GM13977 (cell line): ENCODE measurements at regions not wholly inside any gene's neighbourhood (a gene's known extent, or its start where the extent isn't known, plus 50 kb on each side); places are given as distances from the start of the nearest gene placed in this dataset.

ENCODE experiments used
- DNase-seq: peaks from one replicate; pipeline ENCODE4 v3.0.0; 2012; ENCODE audit warnings: low spot score
- in situ Hi-C: fragments of 300-500 bp; cut with MboI; formaldehyde crosslinking; loops from one replicate; pipeline ENCODE4 v1.12.0; 2022; ENCODE audit warnings: low sequenced_read_pairs, low pct_unique_long_range_greater_than_20kb, mixed read lengths, inconsistent platforms; ENCODE audit not compliant: unreplicated experiment
- TF ChIP-seq, protein P1 (sequence below): IDR thresholded peaks from 2 replicates; pipeline ENCODE4 v1.5.1; 2012; ENCODE audit warnings: mild to moderate bottlenecking, control low read depth; ENCODE audit not compliant: insufficient read depth; ENCODE audit errors: extremely low read depth, missing control alignments

DNA sequence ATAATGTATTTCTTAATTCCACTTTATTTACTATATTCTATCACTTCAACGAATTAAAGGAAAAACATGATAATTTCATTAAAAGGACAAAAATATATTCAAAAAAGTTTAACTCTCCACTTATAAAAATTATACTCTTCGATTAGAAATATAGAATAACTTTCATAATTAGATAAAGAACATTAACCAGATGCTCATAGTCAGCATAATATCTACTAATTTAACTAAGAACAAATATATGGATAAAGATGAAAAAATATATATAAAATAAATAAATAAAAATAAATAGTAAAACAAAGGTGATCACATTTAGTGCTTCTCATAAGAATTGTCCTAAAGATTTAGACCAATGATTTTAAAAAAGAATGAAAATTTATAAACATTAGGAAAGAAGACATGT lies 1065.2 kb upstream of the CNTN5 start:
- DNase-seq: no peak
- TF ChIP-seq, protein P1, sequence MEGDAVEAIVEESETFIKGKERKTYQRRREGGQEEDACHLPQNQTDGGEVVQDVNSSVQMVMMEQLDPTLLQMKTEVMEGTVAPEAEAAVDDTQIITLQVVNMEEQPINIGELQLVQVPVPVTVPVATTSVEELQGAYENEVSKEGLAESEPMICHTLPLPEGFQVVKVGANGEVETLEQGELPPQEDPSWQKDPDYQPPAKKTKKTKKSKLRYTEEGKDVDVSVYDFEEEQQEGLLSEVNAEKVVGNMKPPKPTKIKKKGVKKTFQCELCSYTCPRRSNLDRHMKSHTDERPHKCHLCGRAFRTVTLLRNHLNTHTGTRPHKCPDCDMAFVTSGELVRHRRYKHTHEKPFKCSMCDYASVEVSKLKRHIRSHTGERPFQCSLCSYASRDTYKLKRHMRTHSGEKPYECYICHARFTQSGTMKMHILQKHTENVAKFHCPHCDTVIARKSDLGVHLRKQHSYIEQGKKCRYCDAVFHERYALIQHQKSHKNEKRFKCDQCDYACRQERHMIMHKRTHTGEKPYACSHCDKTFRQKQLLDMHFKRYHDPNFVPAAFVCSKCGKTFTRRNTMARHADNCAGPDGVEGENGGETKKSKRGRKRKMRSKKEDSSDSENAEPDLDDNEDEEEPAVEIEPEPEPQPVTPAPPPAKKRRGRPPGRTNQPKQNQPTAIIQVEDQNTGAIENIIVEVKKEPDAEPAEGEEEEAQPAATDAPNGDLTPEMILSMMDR: no peak
- in situ Hi-C loops: no loop called here

DNA sequence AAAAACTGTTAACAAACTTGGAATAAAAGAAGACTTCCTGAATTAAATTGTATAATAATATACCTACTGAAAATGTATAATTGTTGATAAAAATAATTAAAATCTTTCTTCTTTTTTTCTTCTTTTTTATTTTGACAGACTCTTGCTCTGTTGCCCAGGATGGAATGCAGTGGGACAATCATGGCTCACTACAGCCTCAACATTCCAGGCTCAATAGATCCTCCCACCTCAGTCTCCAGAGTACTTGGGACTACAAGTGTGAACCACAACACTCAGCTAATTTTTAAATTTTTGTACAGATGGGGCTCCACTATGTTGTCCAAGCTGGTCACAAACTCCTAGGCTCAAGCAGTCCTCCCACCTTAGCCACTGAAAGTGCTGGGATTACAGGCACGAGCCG lies 1063.8 kb upstream of the CNTN5 start:
- TF ChIP-seq, protein P1: no peak
- no peak for DNase-seq
- in situ Hi-C loops: no loop called here

DNA sequence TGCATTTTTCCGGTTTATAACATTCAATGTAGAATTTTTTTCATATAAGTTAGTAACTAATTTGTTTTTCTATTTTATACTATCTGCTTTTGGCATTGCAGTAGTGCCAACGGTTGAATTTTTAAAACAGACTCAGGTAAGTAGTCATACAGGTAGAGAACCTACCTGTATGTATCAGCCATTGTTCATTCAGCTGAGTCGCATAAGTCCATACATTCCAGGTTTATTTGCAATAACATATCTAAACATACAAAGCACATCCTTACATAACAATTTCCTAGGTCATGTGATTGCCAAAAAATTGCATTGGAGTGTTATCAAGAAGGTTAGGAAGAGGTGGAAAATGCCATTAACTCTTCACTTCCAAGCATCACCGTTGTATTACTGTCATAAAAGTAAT lies 1059.3 kb upstream of the CNTN5 start:
- TF ChIP-seq, protein P1: no peak
- in situ Hi-C loops: no loop called here
- no peak for DNase-seq

DNA sequence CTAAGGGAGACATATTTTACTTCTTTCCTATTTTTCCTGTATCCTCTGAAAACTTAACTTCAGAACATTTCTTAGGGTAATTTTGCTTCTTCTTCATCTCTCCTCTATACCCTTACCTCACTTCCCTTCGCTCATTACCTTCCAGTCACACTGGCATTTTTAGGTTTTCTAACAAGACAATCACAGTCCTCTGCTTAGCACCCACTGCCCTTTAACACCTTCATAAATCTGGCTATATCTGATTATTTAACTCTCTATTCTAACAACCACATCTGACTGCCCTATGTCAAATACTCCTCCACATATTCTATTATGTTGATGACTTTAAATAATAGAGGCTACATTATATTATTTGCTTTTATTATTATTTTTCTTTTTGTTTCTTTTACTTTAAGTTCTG lies 1058.0 kb upstream of the CNTN5 start:
- DNase-seq: no peak
- TF ChIP-seq, protein P1: no peak
- in situ Hi-C loops: no loop called here

DNA sequence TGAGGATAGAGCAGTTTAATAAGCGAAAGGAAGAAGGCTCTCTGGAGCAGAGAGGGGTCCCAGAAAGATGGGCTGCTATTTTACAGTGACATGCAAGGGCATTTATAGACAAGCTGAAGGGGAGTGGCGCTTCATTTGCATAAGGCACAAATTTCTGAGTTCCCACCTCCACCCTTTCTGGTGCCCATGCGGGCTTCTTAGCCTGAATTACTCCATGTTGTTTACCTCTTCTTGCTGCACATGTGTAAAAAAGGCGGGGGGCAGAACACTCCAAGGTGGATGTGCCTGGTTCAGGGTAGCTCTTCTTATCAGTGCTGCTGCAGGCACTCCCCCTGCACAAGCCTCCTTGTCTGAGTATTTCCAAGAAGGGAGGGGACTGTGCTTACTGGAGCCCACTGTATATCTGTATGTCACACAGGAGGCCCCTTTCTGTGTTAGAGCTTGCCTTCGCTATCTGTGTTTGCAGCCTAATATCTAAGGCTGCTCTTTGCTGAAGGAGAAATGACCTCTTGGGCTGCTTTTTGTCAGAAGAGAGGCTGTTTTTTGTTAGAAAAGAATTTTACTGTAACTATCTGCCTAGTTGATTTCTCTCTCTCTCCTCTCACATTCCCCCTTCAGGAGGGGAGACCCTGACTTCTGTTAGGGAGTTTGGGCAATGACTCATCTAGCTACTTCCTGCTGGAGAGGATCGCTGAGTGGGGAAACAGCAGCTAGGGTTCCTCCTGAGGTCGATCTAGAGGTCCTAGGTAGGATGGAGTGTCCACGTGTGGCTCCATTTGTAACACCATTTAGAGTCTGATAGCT lies 1057.0 kb upstream of the CNTN5 start:
- TF ChIP-seq, protein P1: no peak
- no peak for DNase-seq
- in situ Hi-C loops: no loop called here

DNA sequence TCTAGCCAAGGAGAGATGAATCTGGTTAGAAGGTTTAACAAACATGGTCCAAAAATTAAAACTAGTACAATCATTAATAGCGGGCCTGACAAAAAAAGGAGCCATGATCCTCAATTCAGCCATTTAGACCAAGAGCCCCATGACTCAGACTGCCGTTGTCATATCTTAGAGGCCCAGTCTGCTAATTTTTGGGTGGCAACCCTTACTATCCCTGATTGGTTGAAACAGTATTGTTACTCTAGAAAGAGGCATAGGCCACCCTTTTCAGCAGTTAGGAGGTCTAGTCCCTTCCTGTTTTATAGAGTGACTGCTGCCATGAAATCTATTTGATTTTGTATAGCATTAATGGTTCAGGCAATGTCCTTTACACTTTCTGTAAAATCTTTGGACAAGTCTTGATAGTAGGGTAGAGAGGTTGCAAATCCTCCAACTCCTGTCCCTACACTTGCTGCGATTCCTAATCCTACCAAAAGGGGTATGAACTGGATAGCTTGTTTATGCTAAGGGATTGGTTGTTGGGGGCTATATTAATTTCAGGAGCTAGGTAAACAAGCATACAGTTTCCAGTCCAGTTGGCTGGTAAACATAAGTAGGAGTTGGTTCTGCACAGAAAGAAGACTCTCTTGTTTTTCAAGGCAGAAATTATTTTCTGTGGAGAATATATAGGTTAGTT lies 1056.3 kb upstream of the CNTN5 start:
- TF ChIP-seq, protein P1: no peak
- in situ Hi-C loops: no loop called here
- no peak for DNase-seq
